NOMO-1 (cell line): ENCODE measurements at regions not wholly inside any gene's neighbourhood (a gene's known extent, or its start where the extent isn't known, plus 50 kb on each side); places are given as distances from the start of the nearest gene placed in this dataset.

ENCODE experiments used
- DNase-seq, 2 experiments: peaks; one replicate each; lab custom pipeline; 2025; ENCODE audit not compliant: unreplicated experiment in 2 of 2; lab: John Stamatoyannopoulos, UW

DNA sequence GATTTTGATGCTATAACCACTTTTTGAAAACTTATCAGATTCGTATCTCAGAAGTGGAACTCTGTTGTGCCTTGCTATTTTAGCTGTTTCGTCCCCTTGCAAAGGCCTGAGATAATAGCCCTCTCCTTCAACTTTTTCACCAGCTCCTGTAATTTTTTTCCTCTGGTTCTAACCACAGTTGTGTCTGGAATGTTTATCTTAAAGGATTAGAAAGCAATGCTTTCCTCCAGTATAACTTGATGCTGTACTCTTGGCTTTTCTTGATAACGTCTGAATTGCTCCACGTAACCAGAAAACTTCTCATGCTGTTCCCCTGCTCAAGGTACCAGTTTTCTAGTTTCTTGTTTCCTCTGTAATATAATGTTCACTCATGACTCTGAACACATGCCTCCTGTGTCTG is 209.4 kb downstream of the DTWD2 start:
- no peak for DNase-seq

DNA sequence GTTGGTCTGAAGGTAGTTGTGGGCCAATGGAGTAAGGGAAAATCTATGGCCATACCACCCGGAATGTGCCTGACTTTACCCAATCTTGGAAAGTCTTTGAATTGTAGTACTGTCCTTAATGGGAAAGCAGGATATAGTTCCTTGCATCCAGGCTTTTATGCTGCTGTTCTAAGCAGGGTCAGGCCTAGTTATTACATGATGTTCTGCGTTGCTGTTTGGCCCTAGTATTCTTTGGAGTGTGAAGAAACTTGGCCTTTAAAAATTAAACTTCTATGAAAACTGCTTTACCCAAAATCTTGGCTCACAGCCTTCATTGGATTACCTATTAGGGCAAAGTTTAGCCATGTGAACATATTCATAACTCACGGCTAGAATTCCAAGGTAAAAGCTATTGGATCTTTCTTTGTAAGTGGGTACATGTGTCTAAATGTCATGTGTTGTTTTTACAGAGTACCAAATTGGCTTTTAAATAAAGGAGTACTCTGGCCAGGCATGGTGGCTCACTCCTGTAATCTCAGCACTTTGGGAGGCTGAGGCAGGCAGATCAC is 211.1 kb downstream of the DTWD2 start:
- DNase-seq = no peak

- no peak for DNase-seq
Observed at GRCh38 chr5:118776755-118777154, 211.6 kb downstream of the DTWD2 start.

GRCh38 chr5:118775790-118776499 is 212.4 kb downstream of the DTWD2 start:
- DNase-seq = no peak

DNA sequence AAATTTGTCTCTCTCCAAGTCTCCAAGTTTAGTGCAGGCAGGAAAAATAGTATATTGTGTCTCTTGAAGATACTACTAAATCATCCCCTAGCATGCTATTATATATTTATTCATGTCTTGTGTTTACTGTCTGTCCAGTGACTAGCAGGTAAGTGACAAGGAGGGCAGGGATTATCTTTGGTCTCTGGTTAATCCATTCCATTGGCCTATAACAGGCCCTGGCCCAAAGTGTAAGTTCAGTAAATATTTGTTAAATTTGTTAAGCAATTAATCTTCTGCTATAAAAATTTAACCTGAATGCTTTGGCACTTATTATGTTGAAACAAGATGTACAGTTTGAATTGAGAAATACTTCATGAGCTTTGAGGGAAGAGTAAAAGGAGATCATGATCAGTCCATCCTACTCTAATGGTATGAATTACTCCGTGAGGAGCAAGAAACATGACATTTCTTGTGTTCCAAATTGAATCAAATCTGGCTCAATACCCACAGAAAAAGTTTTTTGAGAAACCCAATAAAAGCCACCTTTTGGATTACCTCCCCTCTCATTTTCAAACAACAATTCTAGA is 219.7 kb downstream of the DTWD2 start:
- no peak for DNase-seq

DNA sequence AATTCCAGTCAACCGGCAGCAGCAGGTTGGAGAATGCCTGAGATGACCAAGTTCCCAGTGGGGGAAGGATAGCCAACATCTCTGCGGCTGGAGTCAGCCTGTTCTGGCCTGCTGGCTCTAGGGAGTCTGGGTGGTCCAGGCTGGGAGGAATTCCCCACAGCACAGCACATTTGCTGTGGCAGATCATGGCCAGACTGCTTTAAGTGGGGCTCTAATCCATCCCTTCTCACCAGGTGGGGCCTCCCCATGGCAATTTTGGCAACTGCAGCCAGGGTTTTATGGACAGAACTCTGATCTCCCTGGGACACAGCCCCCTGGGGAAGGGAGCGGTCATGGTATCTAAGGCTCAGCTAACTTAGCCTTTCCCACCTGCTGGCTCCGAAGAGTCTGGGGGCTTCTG is 226.1 kb downstream of the DTWD2 start:
- DNase-seq = no peak

GRCh38 chr5:118761814-118762213 is 226.5 kb downstream of the DTWD2 start:
- no peak for DNase-seq

- no peak for DNase-seq
Observed at GRCh38 chr5:118752969-118753368, 235.4 kb downstream of the DTWD2 start.

GRCh38 chr5:118736396-118736795 is 252.0 kb downstream of the DTWD2 start:
- no peak for DNase-seq

DNA sequence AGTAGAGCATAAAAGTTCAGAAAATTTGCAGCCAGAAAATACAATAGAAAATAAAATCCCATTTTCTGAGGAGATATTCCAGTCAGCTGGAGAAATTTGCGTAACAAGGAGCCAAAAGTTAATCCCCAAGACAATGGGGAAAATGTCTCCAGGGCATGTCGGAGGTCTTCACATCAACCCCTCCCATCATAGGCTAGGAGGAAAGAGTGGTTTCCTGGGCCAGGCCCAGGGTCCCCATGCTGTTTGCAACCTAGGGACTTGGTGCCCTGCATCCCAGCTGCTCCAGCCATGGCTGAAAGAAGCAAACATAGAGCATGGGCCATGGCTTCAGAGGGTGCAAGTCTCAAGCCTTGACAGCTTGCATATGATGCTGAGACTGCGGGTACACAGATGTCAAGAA is 255.0 kb downstream of the DTWD2 start:
- DNase-seq = no peak

DNA sequence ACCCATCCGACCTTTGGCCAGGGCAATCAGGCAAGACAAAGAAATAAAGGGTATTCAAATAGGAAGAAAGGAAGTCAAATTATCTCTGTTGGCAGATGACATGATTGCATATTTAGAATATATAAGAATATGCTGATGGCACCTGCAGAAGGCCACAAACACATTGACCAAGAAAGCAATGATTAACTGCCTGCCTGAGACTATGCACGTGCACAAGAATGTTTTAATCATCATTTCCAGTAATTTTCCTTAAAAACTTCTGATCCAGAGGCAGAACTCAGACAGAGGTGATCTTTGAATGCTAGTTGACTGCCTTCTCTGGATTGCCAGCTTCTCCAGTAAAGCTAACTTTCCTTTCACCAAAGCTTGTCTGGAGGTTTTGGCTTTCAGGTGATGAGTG is 260.2 kb downstream of the DTWD2 start:
- no peak for DNase-seq

DNA sequence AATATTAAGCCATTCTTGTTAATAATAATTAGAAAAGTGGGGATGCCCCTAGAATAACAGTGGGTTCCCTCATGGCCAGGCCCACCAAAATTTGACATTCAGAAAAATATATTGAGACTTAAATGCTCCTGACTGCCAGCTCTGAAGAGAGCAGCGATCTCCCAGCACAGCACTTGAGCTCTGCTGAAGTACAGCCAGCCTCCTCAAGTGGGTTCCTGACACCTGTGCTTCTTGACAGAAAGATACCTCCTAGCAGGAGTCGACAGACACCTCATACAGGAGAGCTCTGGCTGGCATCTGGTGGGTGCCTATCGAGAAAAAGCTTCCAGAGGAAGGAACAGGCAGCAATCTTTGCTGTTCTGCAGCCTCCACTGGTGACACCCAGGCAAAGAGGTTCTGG is 261.5 kb downstream of the DTWD2 start:
- no peak for DNase-seq

DNA sequence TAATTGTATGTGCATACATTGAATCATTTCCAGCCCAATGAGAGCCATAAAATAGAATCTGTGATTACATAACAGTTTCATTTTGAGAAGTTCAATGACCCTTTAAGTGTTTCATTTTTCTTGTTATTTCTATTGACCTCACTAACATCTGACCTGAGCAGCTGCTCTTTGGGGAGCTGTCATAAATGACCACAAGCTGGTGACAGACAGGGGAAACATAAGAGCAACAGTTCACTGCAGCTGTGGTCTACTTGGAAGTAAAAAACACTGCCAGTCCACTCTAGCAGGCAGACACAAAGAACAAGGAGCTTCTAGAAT is 265.4 kb downstream of the DTWD2 start:
- DNase-seq = no peak

DNA sequence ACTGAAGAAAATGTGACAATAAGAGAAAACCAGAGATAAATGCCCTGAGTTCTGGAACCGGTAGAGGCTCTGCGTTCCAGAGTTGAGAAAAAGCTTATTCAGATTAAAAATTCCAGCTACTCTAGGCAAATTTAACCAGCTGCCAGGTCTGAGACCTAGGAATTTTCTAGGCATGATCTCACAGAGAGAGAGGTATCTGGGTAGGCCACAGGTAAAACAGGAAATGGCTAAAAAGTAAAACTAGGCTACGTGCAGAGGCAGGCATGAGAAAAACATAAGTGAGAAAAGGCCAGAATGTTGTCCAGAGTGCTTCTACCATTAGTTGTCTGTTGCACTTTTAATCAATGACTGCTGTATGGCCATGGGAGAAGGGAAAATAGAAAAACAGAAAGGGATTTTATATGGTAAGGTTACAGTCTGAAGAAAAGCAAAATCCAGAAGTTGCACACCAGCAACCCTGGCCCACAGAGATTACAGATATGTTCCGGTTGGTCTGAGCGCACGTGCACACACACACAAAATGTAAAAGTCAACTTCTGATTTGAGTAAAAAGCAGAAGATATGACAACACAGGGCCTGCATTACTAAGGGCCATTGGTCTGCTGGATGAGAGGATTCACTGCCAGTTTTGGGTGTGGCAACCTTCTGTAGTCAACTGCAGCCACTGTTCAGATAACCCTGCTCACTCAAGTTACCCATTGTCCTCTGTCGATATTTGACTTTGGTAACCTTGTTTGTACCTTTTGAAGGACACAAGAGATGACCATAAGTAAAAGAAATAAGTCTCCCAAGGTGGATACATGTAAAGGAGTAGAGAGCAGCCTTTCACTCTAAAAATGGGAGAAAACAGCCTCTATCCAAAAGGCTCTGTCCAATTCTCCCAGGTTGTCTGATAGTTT is 266.0 kb downstream of the DTWD2 start:
- DNase-seq = no peak

DNA sequence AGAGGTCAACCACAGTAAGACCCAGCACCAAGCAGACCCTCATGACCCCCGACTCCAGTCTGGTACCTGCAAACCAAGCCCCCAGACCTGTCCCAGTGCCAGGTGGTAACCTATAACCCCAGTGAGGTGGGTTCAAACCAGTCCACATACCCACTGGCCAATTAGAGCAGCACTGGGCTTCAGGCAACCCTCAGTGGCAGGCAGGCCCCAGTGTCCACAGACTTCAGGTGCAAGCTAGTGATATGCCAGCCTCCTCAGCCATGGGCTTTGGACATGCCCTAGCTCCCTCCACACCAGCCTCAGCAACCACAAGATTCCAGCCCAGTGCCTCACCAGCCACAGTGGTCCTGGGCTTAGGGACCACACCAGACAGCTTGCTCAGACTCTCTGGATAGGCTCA is 276.6 kb downstream of the DTWD2 start:
- no peak for DNase-seq

GRCh38 chr5:118705959-118706667 is 282.2 kb downstream of the DTWD2 start:
- no peak for DNase-seq

GRCh38 chr5:118703241-118703640 is 285.1 kb downstream of the DTWD2 start:
- DNase-seq = no peak

DNA sequence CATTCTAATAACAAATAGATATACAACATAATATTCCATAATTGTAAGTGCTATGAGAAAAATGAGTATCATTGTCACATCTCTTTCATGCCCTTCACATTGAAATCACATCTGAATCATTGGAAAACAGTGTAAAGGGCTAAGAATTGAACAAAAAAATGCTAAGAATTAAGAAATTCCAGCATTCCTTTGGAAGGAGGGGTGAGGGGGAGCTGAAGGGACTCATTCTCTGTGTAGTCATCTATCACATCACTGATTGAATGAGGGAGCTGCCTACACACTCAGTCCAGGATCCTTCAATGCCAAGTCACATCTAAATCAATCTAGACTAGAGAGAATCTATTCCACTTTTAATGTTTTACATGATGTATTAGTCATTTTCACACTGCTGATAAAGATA is 286.6 kb downstream of the DTWD2 start:
- no peak for DNase-seq

- no peak for DNase-seq
Observed at GRCh38 chr5:118700510-118700909, 287.8 kb downstream of the DTWD2 start.

GRCh38 chr5:118698774-118699173 is 289.6 kb downstream of the DTWD2 start:
- DNase-seq = no peak

GRCh38 chr5:118696076-118696475 is 292.3 kb downstream of the DTWD2 start:
- no peak for DNase-seq
